ENCODE measurements at regions not wholly inside any gene's neighbourhood (a gene's known extent, or its start where the extent isn't known, plus 50 kb on each side); places are given as distances from the start of the nearest gene placed in this dataset.

DNA sequence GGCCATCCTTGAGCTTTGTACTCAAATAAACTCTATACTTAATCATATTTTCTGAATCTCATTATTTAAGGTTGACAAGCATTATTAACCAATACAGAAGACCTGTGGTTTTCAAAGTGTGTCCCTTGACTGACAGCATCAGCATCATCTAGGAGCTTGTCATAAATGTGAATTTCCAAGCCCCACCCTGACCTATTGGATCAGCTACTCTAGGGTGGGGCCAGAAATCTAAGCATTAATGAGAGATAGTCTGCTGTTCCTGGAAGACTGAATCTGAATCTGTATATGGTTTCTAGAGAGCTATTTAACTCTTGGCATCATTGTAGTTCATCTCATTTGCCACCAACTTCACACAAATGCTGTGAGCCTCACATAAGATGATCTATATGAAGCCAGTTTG lies 86.6 kb downstream of the CD8B2 start:
- TF ChIP-seq, protein P1, sequence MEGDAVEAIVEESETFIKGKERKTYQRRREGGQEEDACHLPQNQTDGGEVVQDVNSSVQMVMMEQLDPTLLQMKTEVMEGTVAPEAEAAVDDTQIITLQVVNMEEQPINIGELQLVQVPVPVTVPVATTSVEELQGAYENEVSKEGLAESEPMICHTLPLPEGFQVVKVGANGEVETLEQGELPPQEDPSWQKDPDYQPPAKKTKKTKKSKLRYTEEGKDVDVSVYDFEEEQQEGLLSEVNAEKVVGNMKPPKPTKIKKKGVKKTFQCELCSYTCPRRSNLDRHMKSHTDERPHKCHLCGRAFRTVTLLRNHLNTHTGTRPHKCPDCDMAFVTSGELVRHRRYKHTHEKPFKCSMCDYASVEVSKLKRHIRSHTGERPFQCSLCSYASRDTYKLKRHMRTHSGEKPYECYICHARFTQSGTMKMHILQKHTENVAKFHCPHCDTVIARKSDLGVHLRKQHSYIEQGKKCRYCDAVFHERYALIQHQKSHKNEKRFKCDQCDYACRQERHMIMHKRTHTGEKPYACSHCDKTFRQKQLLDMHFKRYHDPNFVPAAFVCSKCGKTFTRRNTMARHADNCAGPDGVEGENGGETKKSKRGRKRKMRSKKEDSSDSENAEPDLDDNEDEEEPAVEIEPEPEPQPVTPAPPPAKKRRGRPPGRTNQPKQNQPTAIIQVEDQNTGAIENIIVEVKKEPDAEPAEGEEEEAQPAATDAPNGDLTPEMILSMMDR (conservative IDR thresholded peaks at IDR 0.05; ENCODE audit: low read length) = no peak
- TF ChIP-seq EZH2phosphoT487 (IDR thresholded peaks at IDR 0.05; ENCODE audit: borderline replicate concordance, low read depth, low read length) = no peak

Data from OCI-LY7 (cell line).